HG03460 (cell line): ENCODE measurements at regions not wholly inside any gene's neighbourhood (a gene's known extent, or its start where the extent isn't known, plus 50 kb on each side); places are given as distances from the start of the nearest gene placed in this dataset.
A peak's percentile ranks its signal among the peaks of the same experiment; 100 is the strongest.

Experiments used
- ATAC-seq: cut with Tn5 transposase; IDR thresholded peaks from one replicate; pipeline ENCODE4 v1.9.1; 2021; ENCODE audit not compliant: unreplicated experiment

GRCh38 chr2:147099845-147100244, 745.0 kb upstream of the ACVR2A start:
- no peak for ATAC-seq

DNA sequence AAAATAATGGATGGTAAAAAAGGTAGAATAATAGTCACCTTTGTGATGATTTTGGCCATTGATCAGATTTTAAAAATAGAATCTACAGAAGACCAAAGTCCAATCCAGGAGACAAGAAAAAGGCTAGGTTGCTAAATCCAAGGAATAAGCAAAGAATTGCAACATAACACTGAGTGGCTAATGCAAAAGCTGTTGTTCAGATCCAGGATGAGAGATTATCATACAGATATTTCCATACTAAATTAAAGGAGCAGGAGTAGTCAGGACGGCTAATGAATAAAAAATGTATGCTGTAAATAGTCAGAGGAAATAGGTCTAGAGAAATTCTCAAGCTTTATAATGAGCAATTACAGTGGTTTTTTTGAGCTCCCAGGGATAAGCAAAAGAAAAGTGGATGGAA, 745.9 kb upstream of the ACVR2A start:
- no peak for ATAC-seq

DNA sequence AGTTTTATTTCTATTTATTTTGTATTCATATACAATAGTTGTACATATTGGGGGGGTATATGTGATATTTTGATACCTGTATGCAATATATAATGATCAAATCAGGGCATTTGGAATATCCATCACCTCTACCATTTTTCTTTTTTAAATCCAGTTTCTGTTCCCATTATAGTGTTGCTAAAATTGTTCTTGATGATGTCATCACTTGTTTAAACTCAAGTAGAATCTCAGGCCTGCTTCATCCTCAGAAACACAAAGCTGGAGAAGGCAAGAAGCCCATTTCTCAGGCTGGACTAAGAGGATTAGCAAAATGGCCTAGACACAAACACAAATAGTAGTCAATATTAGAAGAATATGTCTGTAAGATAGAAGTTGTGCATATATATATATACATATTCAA, 747.1 kb upstream of the ACVR2A start:
- no peak for ATAC-seq

DNA sequence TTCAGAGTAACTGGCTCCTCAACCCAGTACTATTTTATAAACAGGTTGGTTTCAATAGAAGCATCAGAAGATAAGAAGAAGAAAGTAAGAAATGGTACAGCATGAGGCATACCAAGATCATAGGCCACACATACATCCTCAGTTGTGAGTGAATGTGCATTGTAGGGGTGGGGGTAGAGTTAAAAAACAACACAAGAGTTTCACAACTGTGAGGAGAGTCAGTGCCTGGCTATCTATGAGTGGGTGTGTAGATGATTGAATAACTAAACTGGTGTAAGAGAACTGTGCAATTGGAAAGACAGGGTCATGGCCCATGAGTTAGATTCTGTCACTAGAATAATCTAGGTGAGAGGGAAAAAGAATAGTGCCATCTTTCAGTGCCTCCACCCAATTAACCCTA, 748.2 kb upstream of the ACVR2A start:
- ATAC-seq: no peak

DNA sequence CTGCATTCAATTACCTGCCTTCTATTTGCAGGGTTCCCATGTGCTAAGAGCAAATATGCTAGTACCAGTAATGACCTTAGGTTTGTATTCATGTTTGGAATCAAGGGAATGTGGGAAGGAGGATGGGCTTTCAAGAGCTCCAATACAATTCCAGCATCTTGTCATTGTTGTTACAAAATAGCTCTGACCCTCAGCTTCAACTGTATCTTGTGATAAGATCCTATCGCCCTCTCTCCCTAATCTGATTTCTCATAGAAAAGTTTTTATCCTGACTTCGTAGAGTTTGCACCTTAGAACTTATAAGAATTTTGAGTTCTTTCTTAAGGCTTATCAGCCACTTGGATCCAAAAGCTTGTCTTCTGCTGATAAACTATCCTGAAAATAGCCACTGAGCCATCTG, 749.5 kb upstream of the ACVR2A start:
- no peak for ATAC-seq

- no peak for ATAC-seq
Measured at GRCh38 chr2:147094077-147094476, 750.8 kb upstream of the ACVR2A start.

DNA sequence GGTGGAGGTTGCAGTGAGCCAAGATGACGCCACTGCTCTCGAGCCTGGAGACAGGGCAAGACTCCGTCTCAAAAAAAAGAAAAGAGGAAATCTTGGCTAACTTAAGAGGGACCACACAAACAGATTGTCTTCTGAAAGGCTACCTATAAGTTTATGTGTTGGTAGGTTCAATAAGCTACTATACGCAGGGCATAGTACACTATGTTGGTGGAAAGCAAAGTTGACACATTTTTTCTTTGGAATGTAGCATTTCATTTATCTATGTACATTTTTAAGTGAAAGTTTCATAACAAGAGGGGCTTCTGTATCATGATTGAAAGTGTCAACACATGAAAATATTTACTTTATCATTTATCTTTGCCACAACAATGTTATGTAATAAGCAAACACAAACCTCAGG, 752.6 kb upstream of the ACVR2A start:
- no peak for ATAC-seq

GRCh38 chr2:147091448-147091847, 753.4 kb upstream of the ACVR2A start:
- ATAC-seq: no peak

DNA sequence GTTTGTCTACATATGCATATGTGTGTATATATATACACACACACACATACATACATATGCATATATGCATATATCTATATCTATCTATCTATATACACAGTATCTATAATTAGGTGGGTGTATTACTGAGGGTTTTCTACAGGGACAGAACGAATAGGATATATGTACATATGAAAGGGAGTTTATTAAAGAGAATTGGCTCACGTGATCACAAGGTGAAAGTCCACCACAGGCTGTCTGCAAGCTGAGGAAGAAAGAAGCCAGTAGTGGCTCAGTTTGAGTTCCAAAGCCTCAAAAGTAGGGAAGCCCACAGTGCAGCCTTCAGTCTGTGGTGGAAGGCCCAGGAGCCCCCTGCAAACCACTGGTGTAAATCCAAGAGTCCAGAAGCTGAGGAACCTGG, 756.0 kb upstream of the ACVR2A start:
- no peak for ATAC-seq

DNA sequence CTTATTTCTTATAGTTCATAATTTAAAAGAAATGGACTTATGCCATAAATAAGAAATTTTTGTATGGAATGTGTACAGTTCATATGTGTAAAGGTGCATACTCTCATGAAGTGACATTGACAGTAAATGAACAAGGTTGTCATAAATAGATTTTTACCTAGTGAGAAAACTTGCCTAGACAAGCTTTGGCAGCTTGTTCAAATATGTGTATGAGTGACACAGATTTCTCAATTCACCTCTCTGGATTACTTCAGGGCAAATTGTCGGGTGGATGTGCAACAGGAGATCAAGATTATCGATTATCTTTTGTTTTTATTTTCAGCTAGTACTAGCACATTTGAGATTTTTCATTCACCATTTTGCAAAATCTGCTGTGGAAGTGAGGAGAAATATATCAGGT, 758.1 kb upstream of the ACVR2A start:
- ATAC-seq: no peak

GRCh38 chr2:147083664-147084063, 761.2 kb upstream of the ACVR2A start:
- no peak for ATAC-seq

- ATAC-seq: peak; percentile 66
Measured at GRCh38 chr2:147082850-147083522, 761.8 kb upstream of the ACVR2A start.

GRCh38 chr2:147081831-147082230, 763.0 kb upstream of the ACVR2A start:
- ATAC-seq: no peak

DNA sequence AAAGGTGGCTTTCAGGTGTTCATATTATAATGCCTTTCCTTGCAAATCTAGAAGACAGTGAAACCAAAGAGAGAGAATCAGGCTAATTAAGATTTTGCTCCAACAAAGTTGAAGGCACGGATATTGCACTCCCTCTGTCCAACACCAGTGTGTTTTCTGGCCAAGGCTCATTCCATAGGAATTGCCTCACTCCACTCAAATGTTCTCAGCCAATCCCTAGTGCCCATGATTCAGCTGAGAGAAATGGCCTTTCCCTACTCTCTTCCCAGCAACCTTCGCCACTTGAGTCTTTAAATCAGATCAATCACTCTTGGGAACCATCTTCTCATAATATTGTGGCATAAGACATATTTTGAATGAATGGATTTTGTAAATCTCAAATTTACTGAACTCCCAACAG, 768.2 kb upstream of the ACVR2A start:
- no peak for ATAC-seq

DNA sequence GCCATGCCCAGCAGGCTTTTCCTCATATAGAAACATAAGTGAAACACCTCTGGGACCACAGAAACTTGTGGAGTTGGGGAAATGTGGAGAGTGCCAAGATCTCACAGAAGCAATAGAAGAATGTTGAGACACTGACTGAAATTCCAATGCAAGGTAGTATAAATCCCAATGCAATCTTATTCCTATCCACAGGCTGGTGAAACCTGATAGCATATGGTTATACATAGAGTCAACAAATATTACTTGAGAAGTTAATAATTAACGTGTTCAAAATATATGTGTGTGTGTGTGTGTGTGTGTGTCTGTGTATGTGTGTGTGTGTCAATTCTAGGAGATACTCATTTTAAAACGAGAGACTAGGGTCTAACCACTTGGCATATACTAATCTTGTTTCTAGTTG, 776.8 kb upstream of the ACVR2A start:
- no peak for ATAC-seq

GRCh38 chr2:147067136-147067535, 777.7 kb upstream of the ACVR2A start:
- no peak for ATAC-seq

- no peak for ATAC-seq
Measured at GRCh38 chr2:147062073-147062472, 782.8 kb upstream of the ACVR2A start.

GRCh38 chr2:147061269-147061668, 783.6 kb upstream of the ACVR2A start:
- ATAC-seq: no peak

DNA sequence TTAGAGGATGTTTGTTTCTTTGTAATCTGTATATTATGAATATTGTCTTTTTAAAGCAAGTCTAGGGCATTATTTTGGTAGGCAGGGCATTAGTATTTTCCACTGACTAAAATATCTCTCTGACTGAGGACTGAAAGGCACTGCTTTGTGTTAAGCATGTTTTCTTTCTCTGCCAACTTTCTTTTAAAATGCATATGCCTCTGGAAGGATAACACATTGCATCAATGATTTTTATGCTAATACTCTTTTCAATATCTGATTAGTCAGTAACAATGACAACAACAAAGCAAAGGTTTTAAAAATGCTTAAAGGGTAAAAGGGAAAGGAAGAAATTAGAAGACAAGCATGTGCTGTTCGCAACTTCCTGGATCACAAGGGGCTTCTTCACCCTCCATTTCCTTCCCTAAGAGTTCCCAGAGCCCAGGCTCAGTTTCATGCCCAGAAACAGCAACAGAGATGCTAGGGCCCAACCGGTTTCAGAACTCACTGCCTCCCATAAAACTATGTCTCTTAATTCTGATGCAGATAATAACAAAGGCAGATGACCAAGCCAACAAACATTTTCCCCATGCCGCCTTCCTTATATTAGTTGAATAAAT, 786.8 kb upstream of the ACVR2A start:
- ATAC-seq: no peak

- ATAC-seq: no peak
Measured at GRCh38 chr2:147051814-147052213, 793.0 kb upstream of the ACVR2A start.

- no peak for ATAC-seq
Measured at GRCh38 chr2:147051248-147051647, 793.6 kb upstream of the ACVR2A start.

GRCh38 chr2:147049957-147050356, 794.9 kb upstream of the ACVR2A start:
- ATAC-seq: no peak

DNA sequence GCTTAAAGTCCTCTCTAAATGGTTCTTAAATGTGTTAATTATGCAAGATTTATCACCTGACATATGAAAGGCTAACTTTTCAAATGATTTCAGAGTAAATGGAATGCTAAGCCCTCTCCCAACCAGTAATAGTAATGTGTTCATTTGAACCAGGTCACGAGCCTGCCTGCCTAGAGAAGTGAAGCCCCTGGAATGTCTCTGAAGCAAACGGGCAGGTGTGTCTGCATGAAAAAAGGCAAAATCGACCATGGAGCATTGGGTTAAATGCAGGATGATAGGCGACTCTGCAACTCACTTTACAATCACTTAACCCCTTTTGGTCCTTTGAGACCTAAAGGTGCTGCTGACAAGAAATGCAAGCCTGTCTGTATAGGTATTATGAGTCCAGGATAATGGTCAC, 798.4 kb upstream of the ACVR2A start:
- no peak for ATAC-seq
